ENCODE measurements at regions not wholly inside any gene's neighbourhood (a gene's known extent, or its start where the extent isn't known, plus 50 kb on each side); places are given as distances from the start of the nearest gene placed in this dataset.

- no peak for DNase-seq
- H3K4me1 ChIP-seq: no peaks in the 10 kb centered on the region
- in situ Hi-C loops (cut with MboI; ENCODE audit: low sequenced_read_pairs in 4 of 4): no loop called here
- TF ChIP-seq, protein P1, sequence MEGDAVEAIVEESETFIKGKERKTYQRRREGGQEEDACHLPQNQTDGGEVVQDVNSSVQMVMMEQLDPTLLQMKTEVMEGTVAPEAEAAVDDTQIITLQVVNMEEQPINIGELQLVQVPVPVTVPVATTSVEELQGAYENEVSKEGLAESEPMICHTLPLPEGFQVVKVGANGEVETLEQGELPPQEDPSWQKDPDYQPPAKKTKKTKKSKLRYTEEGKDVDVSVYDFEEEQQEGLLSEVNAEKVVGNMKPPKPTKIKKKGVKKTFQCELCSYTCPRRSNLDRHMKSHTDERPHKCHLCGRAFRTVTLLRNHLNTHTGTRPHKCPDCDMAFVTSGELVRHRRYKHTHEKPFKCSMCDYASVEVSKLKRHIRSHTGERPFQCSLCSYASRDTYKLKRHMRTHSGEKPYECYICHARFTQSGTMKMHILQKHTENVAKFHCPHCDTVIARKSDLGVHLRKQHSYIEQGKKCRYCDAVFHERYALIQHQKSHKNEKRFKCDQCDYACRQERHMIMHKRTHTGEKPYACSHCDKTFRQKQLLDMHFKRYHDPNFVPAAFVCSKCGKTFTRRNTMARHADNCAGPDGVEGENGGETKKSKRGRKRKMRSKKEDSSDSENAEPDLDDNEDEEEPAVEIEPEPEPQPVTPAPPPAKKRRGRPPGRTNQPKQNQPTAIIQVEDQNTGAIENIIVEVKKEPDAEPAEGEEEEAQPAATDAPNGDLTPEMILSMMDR (IDR thresholded peaks at IDR 0.05 in 4 of 5, conservative IDR thresholded peaks at IDR 0.05 in 1 of 5): no peak
- no peak for TF ChIP-seq POLR2A (IDR thresholded peaks at IDR 0.05)
- H3K9me3 ChIP-seq: no peaks in the 10 kb centered on the region
- H3K4me3 ChIP-seq: no peak overlapping the region
- H3K27me3 ChIP-seq: no peaks in the 10 kb centered on the region
- ATAC-seq: no peak
- intact Hi-C loops (cut with DNase I; ENCODE audit: low total_unique reads): no loop called here
- H3K27ac ChIP-seq: no peak overlapping the region
- H3K36me3 ChIP-seq: no peaks in the 10 kb centered on the region
Measured at GRCh38 chr5:97931829-97932228, 748.8 kb upstream of the RIOK2 start.

DNA sequence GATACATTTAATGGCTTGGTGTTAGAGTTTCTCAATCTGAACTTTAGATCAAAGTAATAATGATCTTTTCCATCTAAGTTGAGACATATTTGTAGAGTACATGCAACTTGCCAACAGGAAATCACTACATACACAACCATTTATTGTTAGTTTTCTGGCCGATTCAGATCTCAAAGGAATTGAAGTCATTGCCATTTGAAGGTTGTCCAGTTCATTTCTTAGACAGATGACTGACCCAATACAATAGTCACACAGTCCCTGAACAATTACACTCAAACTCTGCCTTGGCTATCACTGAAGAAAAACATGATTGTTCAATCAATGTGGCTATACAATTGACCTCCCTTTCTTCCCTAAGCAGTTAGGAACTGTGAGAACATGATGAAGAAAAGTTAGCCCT lies 753.2 kb upstream of the RIOK2 start:
- intact Hi-C loops (cut with DNase I; ENCODE audit: low total_unique reads) (no loop called here), in situ Hi-C loops (cut with MboI; ENCODE audit: low sequenced_read_pairs in 4 of 4) (no loop called here)
- no peak for TF ChIP-seq POLR2A (IDR thresholded peaks at IDR 0.05)
- TF ChIP-seq, protein P1 (IDR thresholded peaks at IDR 0.05 in 4 of 5, conservative IDR thresholded peaks at IDR 0.05 in 1 of 5): no peak
- H3K4me1 ChIP-seq: no peaks in the 10 kb centered on the region
- no peak overlapping the region for H3K27ac ChIP-seq
- no peaks in the 10 kb centered on the region for H3K9me3 ChIP-seq
- no peaks in the 10 kb centered on the region for H3K27me3 ChIP-seq
- no peak overlapping the region for H3K4me3 ChIP-seq
- DNase-seq (no peak), ATAC-seq (no peak)
- no peaks in the 10 kb centered on the region for H3K36me3 ChIP-seq

DNA sequence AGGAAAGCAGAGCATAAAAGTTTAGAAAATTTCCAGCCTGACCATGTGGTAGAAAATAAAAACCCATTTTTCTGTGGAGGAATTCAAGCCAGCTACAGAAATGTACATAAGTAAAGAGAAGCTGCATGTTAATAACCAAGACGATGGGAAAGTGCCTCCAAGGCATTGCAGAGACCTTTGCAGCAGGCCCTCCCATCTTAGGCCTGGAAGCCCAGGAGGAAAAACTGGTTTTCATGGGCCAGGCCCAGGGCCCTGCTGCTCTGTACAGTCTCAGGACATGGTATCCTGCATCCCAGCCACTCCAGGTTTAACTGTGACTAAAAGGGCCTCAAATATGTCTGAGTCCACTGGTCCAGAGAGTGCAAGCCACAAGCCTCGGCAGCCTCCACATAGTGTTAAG lies 754.8 kb upstream of the RIOK2 start:
- TF ChIP-seq, protein P1 (IDR thresholded peaks at IDR 0.05 in 4 of 5, conservative IDR thresholded peaks at IDR 0.05 in 1 of 5): no peak
- TF ChIP-seq POLR2A (IDR thresholded peaks at IDR 0.05): no peak
- H3K27me3 ChIP-seq: no peaks in the 10 kb centered on the region
- in situ Hi-C loops (cut with MboI; ENCODE audit: low sequenced_read_pairs in 4 of 4): no loop called here
- no peaks in the 10 kb centered on the region for H3K4me1 ChIP-seq
- no peak for ATAC-seq
- no peak for DNase-seq
- intact Hi-C loops (cut with DNase I; ENCODE audit: low total_unique reads): no loop called here
- no peaks in the 10 kb centered on the region for H3K36me3 ChIP-seq
- H3K4me3 ChIP-seq: no peak overlapping the region
- no peak overlapping the region for H3K27ac ChIP-seq
- no peaks in the 10 kb centered on the region for H3K9me3 ChIP-seq

DNA sequence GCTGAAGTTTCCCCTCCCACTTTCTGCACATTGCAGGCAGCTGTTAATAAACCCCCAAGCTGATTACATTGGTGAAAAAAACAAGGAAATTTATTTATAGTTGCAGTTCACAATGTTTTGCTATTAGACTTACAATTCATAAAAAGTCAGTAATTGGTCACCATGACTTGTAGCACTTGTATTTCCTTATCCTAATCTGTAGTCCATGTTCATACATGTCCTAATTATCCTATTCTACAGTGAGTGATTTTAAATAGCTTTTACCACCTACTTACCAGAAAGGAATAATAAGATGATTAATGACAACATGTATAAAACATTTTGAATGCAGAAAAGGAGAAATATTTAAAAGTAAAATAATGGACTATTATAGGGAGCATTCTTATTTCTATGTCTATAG lies 760.0 kb upstream of the RIOK2 start:
- DNase-seq (no peak), ATAC-seq (no peak)
- H3K9me3 ChIP-seq: no peaks in the 10 kb centered on the region
- no peaks in the 10 kb centered on the region for H3K27me3 ChIP-seq
- TF ChIP-seq, protein P1 (IDR thresholded peaks at IDR 0.05 in 4 of 5, conservative IDR thresholded peaks at IDR 0.05 in 1 of 5): no peak
- no peak for TF ChIP-seq POLR2A (IDR thresholded peaks at IDR 0.05)
- no peaks in the 10 kb centered on the region for H3K36me3 ChIP-seq
- no peak overlapping the region for H3K27ac ChIP-seq
- intact Hi-C loops (cut with DNase I; ENCODE audit: low total_unique reads) (no loop called here), in situ Hi-C loops (cut with MboI; ENCODE audit: low sequenced_read_pairs in 4 of 4) (no loop called here)
- H3K4me3 ChIP-seq: no peak overlapping the region
- no peaks in the 10 kb centered on the region for H3K4me1 ChIP-seq

- ATAC-seq (no peak), DNase-seq (no peak)
- Histone ChIP-seq H3K27me3 (no peaks in the 10 kb centered on the region), H3K27ac (no peak overlapping the region), H3K4me3 (no peak overlapping the region), H3K4me1 (no peaks in the 10 kb centered on the region), H3K36me3 (no peaks in the 10 kb centered on the region), H3K9me3 (no peaks in the 10 kb centered on the region)
- in situ Hi-C loops (cut with MboI; ENCODE audit: low sequenced_read_pairs in 4 of 4): no loop called here
- intact Hi-C loops (cut with DNase I; ENCODE audit: low total_unique reads): no loop called here
- TF ChIP-seq, protein P1 (IDR thresholded peaks at IDR 0.05 in 4 of 5, conservative IDR thresholded peaks at IDR 0.05 in 1 of 5): no peak
- TF ChIP-seq POLR2A (IDR thresholded peaks at IDR 0.05): no peak
Measured at GRCh38 chr5:97951139-97951538, 768.1 kb upstream of the RIOK2 start.

Measured in gastrocnemius medialis (tissue), 4 donors.